ENCODE measurements at regions not wholly inside any gene's neighbourhood (a gene's known extent, or its start where the extent isn't known, plus 50 kb on each side); places are given as distances from the start of the nearest gene placed in this dataset.

- Mint-ChIP-seq H3K4me1 (ENCODE audit: unreplicated experiment) (peaks cover 12% of the 10 kb centered on the region), H3K27ac (peak overlapping the region; percentile 66), H3K36me3 (no peaks in the 10 kb centered on the region), H3K9me3 (no peaks in the 10 kb centered on the region), H3K4me3 (peak overlapping the region; percentile 53), H3K27me3 (peaks cover 5% of the 10 kb centered on the region)
- DNase-seq (ENCODE audit: extremely low spot score, unreplicated experiment) = no peak
- TF ChIP-seq CTCF (conservative IDR thresholded peaks at IDR 0.05) = peak; percentile 88
These were observed 159.3 kb upstream of the TNFAIP3 start for GRCh38 chr6:137707590-137708360.

GRCh38 chr6:137708481-137708880 is 158.6 kb upstream of the TNFAIP3 start:
- peaks cover 12% of the 10 kb centered on the region for H3K4me1 Mint-ChIP-seq (ENCODE audit: unreplicated experiment)
- H3K27me3 Mint-ChIP-seq = peaks cover 5% of the 10 kb centered on the region
- no peak overlapping the region for H3K4me3 Mint-ChIP-seq
- DNase-seq (ENCODE audit: extremely low spot score, unreplicated experiment) = no peak
- no peak for TF ChIP-seq CTCF (conservative IDR thresholded peaks at IDR 0.05)
- no peaks in the 10 kb centered on the region for H3K36me3 Mint-ChIP-seq
- no peaks in the 10 kb centered on the region for H3K9me3 Mint-ChIP-seq
- H3K27ac Mint-ChIP-seq = no peak overlapping the region

GRCh38 chr6:137709424-137710236 is 157.4 kb upstream of the TNFAIP3 start:
- Mint-ChIP-seq H3K4me1 (ENCODE audit: unreplicated experiment) (peaks cover 12% of the 10 kb centered on the region), H3K9me3 (no peaks in the 10 kb centered on the region), H3K27ac (no peak overlapping the region), H3K27me3 (peaks cover 5% of the 10 kb centered on the region), H3K36me3 (no peaks in the 10 kb centered on the region), H3K4me3 (no peak overlapping the region)
- no peak for TF ChIP-seq CTCF (conservative IDR thresholded peaks at IDR 0.05)
- DNase-seq (ENCODE audit: extremely low spot score, unreplicated experiment) = no peak

GRCh38 chr6:137711972-137712371 is 155.1 kb upstream of the TNFAIP3 start:
- TF ChIP-seq CTCF (conservative IDR thresholded peaks at IDR 0.05) = no peak
- no peak overlapping the region for H3K4me3 Mint-ChIP-seq

DNA sequence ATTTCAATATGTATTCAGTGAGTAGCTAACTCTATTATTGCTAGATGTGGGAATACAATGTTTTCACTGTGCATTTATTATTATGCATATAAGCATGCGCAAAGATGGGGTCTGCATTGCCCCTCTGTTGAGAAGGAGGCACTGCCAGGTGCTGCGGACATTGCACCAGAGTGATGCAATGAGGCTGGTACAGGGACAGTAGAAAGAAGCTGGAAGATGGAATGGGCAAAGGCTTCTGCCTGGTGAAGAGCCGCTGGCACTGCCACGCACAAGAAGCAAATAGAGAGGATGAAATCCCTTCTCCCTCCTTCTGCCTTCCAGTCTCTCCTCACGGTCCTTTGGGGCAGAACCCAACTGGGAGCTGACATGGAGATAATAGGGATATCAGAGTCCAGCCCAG is 154.5 kb upstream of the TNFAIP3 start:
- H3K4me3 Mint-ChIP-seq = no peak overlapping the region
- no peaks in the 10 kb centered on the region for H3K9me3 Mint-ChIP-seq
- no peak for DNase-seq (ENCODE audit: extremely low spot score, unreplicated experiment)
- H3K27ac Mint-ChIP-seq = no peak overlapping the region
- H3K4me1 Mint-ChIP-seq (ENCODE audit: unreplicated experiment) = peaks cover 8% of the 10 kb centered on the region
- TF ChIP-seq CTCF (conservative IDR thresholded peaks at IDR 0.05) = no peak
- H3K36me3 Mint-ChIP-seq = no peaks in the 10 kb centered on the region
- no peaks in the 10 kb centered on the region for H3K27me3 Mint-ChIP-seq

More at GRCh38 chr6:137711972-137712371, 155.1 kb upstream of the TNFAIP3 start:
- Mint-ChIP-seq H3K27ac (no peak overlapping the region), H3K27me3 (no peaks in the 10 kb centered on the region), H3K4me1 (ENCODE audit: unreplicated experiment) (peaks cover 8% of the 10 kb centered on the region), H3K36me3 (no peaks in the 10 kb centered on the region), H3K9me3 (no peaks in the 10 kb centered on the region)
- DNase-seq (ENCODE audit: extremely low spot score, unreplicated experiment) = no peak

Measured in type B pancreatic cell (in vitro differentiated cells).